HEK293 (cell line): ENCODE measurements at regions not wholly inside any gene's neighbourhood (a gene's known extent, or its start where the extent isn't known, plus 50 kb on each side); places are given as distances from the start of the nearest gene placed in this dataset.

ENCODE experiments used
- CTCF ChIA-PET: fragments of 350-600 bp; formaldehyde crosslinking; extraction: SDS; loops from one replicate; lab custom pipeline; 2021; ENCODE audit warnings: antibody characterized with exemption; lab: Yijun Ruan, JAX
- POLR2A ChIA-PET: fragments of 300-600 bp; formaldehyde crosslinking; extraction: SDS; loops from one replicate; lab custom pipeline; 2020; ENCODE audit warnings: antibody characterized with exemption, inconsistent platforms; lab: Yijun Ruan, JAX
- H3K27ac ChIP-seq: fragments of 200-500 bp; sonication (Bioruptor generic); 2 replicates; pipeline ENCODE4 v1.5.1; 2014; ENCODE audit warnings: low read depth, low read length, control low read depth, inconsistent platforms; ENCODE audit errors: extremely low read depth
- H3K36me3 ChIP-seq, 2 experiments: fragments of 200-500 bp in 1 of 2; sonication (Bioruptor generic) in 1 of 2; 1 replicate in 1 of 2; 2 replicates in 1 of 2; pipeline ENCODE4 v1.5.1; 2014 to 2017; ENCODE audit warnings: inconsistent platforms in 2 of 2, low read length in 2 of 2; ENCODE audit not compliant: control insufficient read depth in 2 of 2, insufficient read depth in 1 of 2
- H3K4me1 ChIP-seq: fragments of 200-500 bp; sonication (Bioruptor generic); 2 replicates; pipeline ENCODE4 v1.5.1; 2014; ENCODE audit warnings: mild to moderate bottlenecking, low read length, inconsistent platforms; ENCODE audit not compliant: control insufficient read depth, insufficient read depth
- H3K4me3 ChIP-seq: 2 replicates; pipeline ENCODE4 v1.5.1; 2011; ENCODE audit warnings: low read depth, mild to moderate bottlenecking, control low read depth, low read length, moderate library complexity
- H3K9me3 ChIP-seq: fragments of 200-500 bp; sonication (Bioruptor generic); 2 replicates; pipeline ENCODE4 v1.5.1; 2014; ENCODE audit warnings: low read depth, low read length, inconsistent platforms; ENCODE audit not compliant: control insufficient read depth, insufficient read depth
- GLI4 ChIP-seq: fragments of 450-650 bp; formaldehyde crosslinking; IDR thresholded peaks from 2 replicates; pipeline ENCODE4 v1.5.1; 2016; ENCODE audit warnings: missing biosample characterization, missing genetic modification characterization
- HOXC10 ChIP-seq: sonication (generic); formaldehyde crosslinking; IDR thresholded peaks from 2 replicates; pipeline ENCODE4 v1.8.1; 2023; ENCODE audit warnings: mild to moderate bottlenecking, missing genetic modification reagents
- HOXD13 ChIP-seq: sonication (generic); formaldehyde crosslinking; IDR thresholded peaks from 2 replicates; pipeline ENCODE4 v1.8.0; 2022; ENCODE audit warnings: missing genetic modification reagents, borderline replicate concordance
- REPIN1 ChIP-seq: fragments of 450-650 bp; formaldehyde crosslinking; IDR thresholded peaks from 2 replicates; pipeline ENCODE4 v1.5.1; 2017; ENCODE audit warnings: missing biosample characterization, missing genetic modification characterization, low read depth
- SCRT2 ChIP-seq: fragments of 450-650 bp; formaldehyde crosslinking; IDR thresholded peaks from 2 replicates; pipeline ENCODE4 v1.5.1; 2016; ENCODE audit warnings: missing biosample characterization, missing genetic modification characterization
- ZEB2 ChIP-seq: fragments of 450-650 bp; formaldehyde crosslinking; IDR thresholded peaks from 2 replicates; pipeline ENCODE4 v1.5.1; 2016; ENCODE audit warnings: missing biosample characterization, missing genetic modification characterization
- ZFHX2 ChIP-seq: fragments of 450-650 bp; formaldehyde crosslinking; conservative IDR thresholded peaks from 2 replicates; pipeline ENCODE4 v1.5.1; 2016; ENCODE audit warnings: missing biosample characterization, missing genetic modification characterization
- ZNF223 ChIP-seq: fragments of 450-650 bp; formaldehyde crosslinking; IDR thresholded peaks from 2 replicates; pipeline ENCODE4 v1.5.1; 2016; ENCODE audit warnings: missing biosample characterization, missing genetic modification characterization
- ZNF239 ChIP-seq: fragments of 450-650 bp; formaldehyde crosslinking; IDR thresholded peaks from 2 replicates; pipeline ENCODE4 v1.5.1; 2016; ENCODE audit warnings: missing biosample characterization, missing genetic modification characterization
- ZNF366 ChIP-seq: fragments of 450-650 bp; formaldehyde crosslinking; conservative IDR thresholded peaks from 2 replicates; pipeline ENCODE4 v1.5.1; 2016; ENCODE audit warnings: missing biosample characterization, missing genetic modification characterization
- ZNF473 ChIP-seq: fragments of 450-650 bp; formaldehyde crosslinking; IDR thresholded peaks from 2 replicates; pipeline ENCODE4 v1.5.1; 2017; ENCODE audit warnings: missing biosample characterization, missing genetic modification characterization
- ZNF48 ChIP-seq: fragments of 450-650 bp; formaldehyde crosslinking; IDR thresholded peaks from 2 replicates; pipeline ENCODE4 v1.5.1; 2016; ENCODE audit warnings: missing biosample characterization, missing genetic modification characterization
- ZNF555 ChIP-seq: fragments of 450-650 bp; formaldehyde crosslinking; conservative IDR thresholded peaks from 2 replicates; pipeline ENCODE4 v1.5.1; 2017; ENCODE audit warnings: missing biosample characterization, mild to moderate bottlenecking, missing genetic modification characterization, inconsistent platforms
- ZNF677 ChIP-seq: fragments of 450-650 bp; IDR thresholded peaks from 2 replicates; pipeline ENCODE4 v1.5.0; 2018; ENCODE audit warnings: missing biosample characterization, mild to moderate bottlenecking, missing genetic modification characterization, moderate library complexity
- ZNF747 ChIP-seq: fragments of 450-650 bp; formaldehyde crosslinking; IDR thresholded peaks from 2 replicates; pipeline ENCODE4 v1.5.1; 2016; ENCODE audit warnings: missing biosample characterization, missing genetic modification characterization
- ZNF843 ChIP-seq: fragments of 450-650 bp; formaldehyde crosslinking; IDR thresholded peaks from 2 replicates; pipeline ENCODE4 v1.5.1; 2016; ENCODE audit warnings: missing biosample characterization, missing genetic modification characterization
- TF ChIP-seq, protein P1 (sequence below): fragments of 450-650 bp; IDR thresholded peaks from 2 replicates; pipeline ENCODE4 v1.5.1; 2018; ENCODE audit warnings: missing biosample characterization, missing genetic modification characterization
- TF ChIP-seq, protein P2 (sequence below): fragments of 450-650 bp; formaldehyde crosslinking; IDR thresholded peaks from 2 replicates; pipeline ENCODE4 v1.5.1; 2016; ENCODE audit warnings: missing biosample characterization, missing genetic modification characterization
- TF ChIP-seq, protein P3 (sequence below): sonication (generic); formaldehyde crosslinking; IDR thresholded peaks from 2 replicates; pipeline ENCODE4 v1.8.1; 2022; ENCODE audit warnings: mild to moderate bottlenecking, moderate library complexity, missing genetic modification reagents
- TF ChIP-seq, protein P4 (sequence below): fragments of 450-650 bp; formaldehyde crosslinking; IDR thresholded peaks from 2 replicates; pipeline ENCODE4 v1.5.1; 2017; ENCODE audit warnings: missing biosample characterization, mild to moderate bottlenecking, missing genetic modification characterization, moderate library complexity
- TF ChIP-seq, protein P5 (sequence below): fragments of 450-650 bp; formaldehyde crosslinking; IDR thresholded peaks from 2 replicates; pipeline ENCODE4 v1.5.1; 2017; ENCODE audit warnings: missing biosample characterization, missing genetic modification characterization

- TF ChIP-seq SCRT2 (tag by site-specific recombination) (no peak), ZEB2 (no peak), ZNF223 (tag by site-specific recombination) (no peak), HOXD13 (CRISPR knock-in tag) (no peak), ZNF747 (no peak), REPIN1 (tag by site-specific recombination) (no peak), ZNF555 (tag by site-specific recombination) (no peak), ZNF239 (no peak), ZNF843 (tag by site-specific recombination) (no peak), ZFHX2 (no peak), ZNF48 (tag by site-specific recombination) (no peak), GLI4 (tag by site-specific recombination) (no peak), ZNF366 (tag by site-specific recombination) (no peak), HOXC10 (CRISPR knock-in tag) (no peak)
- TF ChIP-seq, protein P1, sequence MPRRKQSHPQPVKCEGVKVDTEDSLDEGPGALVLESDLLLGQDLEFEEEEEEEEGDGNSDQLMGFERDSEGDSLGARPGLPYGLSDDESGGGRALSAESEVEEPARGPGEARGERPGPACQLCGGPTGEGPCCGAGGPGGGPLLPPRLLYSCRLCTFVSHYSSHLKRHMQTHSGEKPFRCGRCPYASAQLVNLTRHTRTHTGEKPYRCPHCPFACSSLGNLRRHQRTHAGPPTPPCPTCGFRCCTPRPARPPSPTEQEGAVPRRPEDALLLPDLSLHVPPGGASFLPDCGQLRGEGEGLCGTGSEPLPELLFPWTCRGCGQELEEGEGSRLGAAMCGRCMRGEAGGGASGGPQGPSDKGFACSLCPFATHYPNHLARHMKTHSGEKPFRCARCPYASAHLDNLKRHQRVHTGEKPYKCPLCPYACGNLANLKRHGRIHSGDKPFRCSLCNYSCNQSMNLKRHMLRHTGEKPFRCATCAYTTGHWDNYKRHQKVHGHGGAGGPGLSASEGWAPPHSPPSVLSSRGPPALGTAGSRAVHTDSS: no peak
- TF ChIP-seq, protein P2, sequence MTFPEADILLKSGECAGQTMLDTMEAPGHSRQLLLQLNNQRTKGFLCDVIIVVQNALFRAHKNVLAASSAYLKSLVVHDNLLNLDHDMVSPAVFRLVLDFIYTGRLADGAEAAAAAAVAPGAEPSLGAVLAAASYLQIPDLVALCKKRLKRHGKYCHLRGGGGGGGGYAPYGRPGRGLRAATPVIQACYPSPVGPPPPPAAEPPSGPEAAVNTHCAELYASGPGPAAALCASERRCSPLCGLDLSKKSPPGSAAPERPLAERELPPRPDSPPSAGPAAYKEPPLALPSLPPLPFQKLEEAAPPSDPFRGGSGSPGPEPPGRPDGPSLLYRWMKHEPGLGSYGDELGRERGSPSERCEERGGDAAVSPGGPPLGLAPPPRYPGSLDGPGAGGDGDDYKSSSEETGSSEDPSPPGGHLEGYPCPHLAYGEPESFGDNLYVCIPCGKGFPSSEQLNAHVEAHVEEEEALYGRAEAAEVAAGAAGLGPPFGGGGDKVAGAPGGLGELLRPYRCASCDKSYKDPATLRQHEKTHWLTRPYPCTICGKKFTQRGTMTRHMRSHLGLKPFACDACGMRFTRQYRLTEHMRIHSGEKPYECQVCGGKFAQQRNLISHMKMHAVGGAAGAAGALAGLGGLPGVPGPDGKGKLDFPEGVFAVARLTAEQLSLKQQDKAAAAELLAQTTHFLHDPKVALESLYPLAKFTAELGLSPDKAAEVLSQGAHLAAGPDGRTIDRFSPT (tag by site-specific recombination): no peak
- TF ChIP-seq, protein P3, sequence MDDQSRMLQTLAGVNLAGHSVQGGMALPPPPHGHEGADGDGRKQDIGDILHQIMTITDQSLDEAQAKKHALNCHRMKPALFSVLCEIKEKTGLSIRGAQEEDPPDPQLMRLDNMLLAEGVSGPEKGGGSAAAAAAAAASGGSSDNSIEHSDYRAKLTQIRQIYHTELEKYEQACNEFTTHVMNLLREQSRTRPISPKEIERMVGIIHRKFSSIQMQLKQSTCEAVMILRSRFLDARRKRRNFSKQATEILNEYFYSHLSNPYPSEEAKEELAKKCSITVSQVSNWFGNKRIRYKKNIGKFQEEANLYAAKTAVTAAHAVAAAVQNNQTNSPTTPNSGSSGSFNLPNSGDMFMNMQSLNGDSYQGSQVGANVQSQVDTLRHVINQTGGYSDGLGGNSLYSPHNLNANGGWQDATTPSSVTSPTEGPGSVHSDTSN (CRISPR knock-in tag): no peak
- TF ChIP-seq, all 188 proteins: peak for 0
- H3K9me3 ChIP-seq: no peaks in the 10 kb centered on the region
- no peaks in the 10 kb centered on the region for H3K36me3 ChIP-seq
- H3K4me1 ChIP-seq: no peaks in the 10 kb centered on the region; the same call in 1 of the 2 replicates
- no peak overlapping the region for H3K27ac ChIP-seq
- no peak overlapping the region for H3K4me3 ChIP-seq
- ChIA-PET CTCF (interaction anchor here (1.6 kb wide), 1 partner anchor 10 kb away, joined by 4 read pairs; no protein-coding TSS in a partner anchor), POLR2A (no interaction called here)
Observed at GRCh38 chr7:27339478-27339877, 96.9 kb downstream of the EVX1 start.

GRCh38 chr7:27344471-27344870 is 101.9 kb downstream of the EVX1 start:
- TF ChIP-seq, protein P4, sequence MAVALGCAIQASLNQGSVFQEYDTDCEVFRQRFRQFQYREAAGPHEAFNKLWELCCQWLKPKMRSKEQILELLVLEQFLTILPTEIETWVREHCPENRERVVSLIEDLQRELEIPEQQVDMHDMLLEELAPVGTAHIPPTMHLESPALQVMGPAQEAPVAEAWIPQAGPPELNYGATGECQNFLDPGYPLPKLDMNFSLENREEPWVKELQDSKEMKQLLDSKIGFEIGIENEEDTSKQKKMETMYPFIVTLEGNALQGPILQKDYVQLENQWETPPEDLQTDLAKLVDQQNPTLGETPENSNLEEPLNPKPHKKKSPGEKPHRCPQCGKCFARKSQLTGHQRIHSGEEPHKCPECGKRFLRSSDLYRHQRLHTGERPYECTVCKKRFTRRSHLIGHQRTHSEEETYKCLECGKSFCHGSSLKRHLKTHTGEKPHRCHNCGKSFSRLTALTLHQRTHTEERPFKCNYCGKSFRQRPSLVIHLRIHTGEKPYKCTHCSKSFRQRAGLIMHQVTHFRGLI (tag by site-specific recombination): no peak
- TF ChIP-seq, protein P5, sequence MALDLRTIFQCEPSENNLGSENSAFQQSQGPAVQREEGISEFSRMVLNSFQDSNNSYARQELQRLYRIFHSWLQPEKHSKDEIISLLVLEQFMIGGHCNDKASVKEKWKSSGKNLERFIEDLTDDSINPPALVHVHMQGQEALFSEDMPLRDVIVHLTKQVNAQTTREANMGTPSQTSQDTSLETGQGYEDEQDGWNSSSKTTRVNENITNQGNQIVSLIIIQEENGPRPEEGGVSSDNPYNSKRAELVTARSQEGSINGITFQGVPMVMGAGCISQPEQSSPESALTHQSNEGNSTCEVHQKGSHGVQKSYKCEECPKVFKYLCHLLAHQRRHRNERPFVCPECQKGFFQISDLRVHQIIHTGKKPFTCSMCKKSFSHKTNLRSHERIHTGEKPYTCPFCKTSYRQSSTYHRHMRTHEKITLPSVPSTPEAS (tag by site-specific recombination): no peak
- TF ChIP-seq ZNF473 (tag by site-specific recombination): no peak
- no peak for TF ChIP-seq ZNF677 (tag by site-specific recombination)
- H3K36me3 ChIP-seq: no peaks in the 10 kb centered on the region
- H3K4me3 ChIP-seq: no peak overlapping the region
- H3K27ac ChIP-seq: no peak overlapping the region
- POLR2A ChIA-PET: no interaction called here
- peaks cover 24% of the 10 kb centered on the region for H3K4me1 ChIP-seq
- CTCF ChIA-PET: interaction anchor here (0.6 to 0.7 kb wide), 2 partner anchors 159 to 351 kb away, joined by 3 read pairs; partner anchors contain the start of gene HOXA11
- H3K9me3 ChIP-seq: no peaks in the 10 kb centered on the region
